IMR-90 (cell line): ENCODE measurements at regions not wholly inside any gene's neighbourhood (a gene's known extent, or its start where the extent isn't known, plus 50 kb on each side); places are given as distances from the start of the nearest gene placed in this dataset.

ENCODE experiments used
- BHLHE40 ChIP-seq: fragments of 150-350 bp; IDR thresholded peaks from 2 replicates; pipeline ENCODE4 v1.6.1; 2016; ENCODE audit warnings: mild to moderate bottlenecking, low read depth, low read length
- CTCF ChIP-seq: conservative IDR thresholded peaks from 2 replicates; pipeline ENCODE4 v1.5.1; 2012; ENCODE audit warnings: mild to moderate bottlenecking, low read depth, low read length, improper control_type of control experiment
- MAZ ChIP-seq: IDR thresholded peaks from 2 replicates; pipeline ENCODE4 v1.6.1; 2012; ENCODE audit warnings: low read depth, mild to moderate bottlenecking, low read length, improper control_type of control experiment, moderate library complexity, borderline replicate concordance
- MXI1 ChIP-seq: IDR thresholded peaks from 2 replicates; pipeline ENCODE4 v1.6.1; 2012; ENCODE audit warnings: low read depth, mild to moderate bottlenecking, low read length, moderate library complexity, borderline replicate concordance
- POLR2A ChIP-seq: IDR thresholded peaks from 2 replicates; pipeline ENCODE4 v1.6.1; 2012; ENCODE audit warnings: mild to moderate bottlenecking, low read depth, low read length
- RAD21 ChIP-seq: IDR thresholded peaks from 2 replicates; pipeline ENCODE4 v1.6.1; 2012; ENCODE audit warnings: low read length, improper control_type of control experiment
- RCOR1 ChIP-seq: IDR thresholded peaks from 2 replicates; pipeline ENCODE4 v1.6.1; 2012; ENCODE audit warnings: mild to moderate bottlenecking, low read length, improper control_type of control experiment; ENCODE audit not compliant: insufficient replicate concordance
- RFX5 ChIP-seq: IDR thresholded peaks from 2 replicates; pipeline ENCODE4 v1.8.0; 2012; ENCODE audit warnings: low read depth, mild to moderate bottlenecking, low read length, moderate library complexity
- USF2 ChIP-seq: fragments of 150-350 bp; IDR thresholded peaks from 2 replicates; pipeline ENCODE4 v1.6.1; 2017; ENCODE audit warnings: mild to moderate bottlenecking, antibody characterized with exemption, low read length, low read depth

GRCh38 chr1:234897754-234898454 is 230.7 kb downstream of the TOMM20 start:
- TF ChIP-seq RCOR1: no peak
- TF ChIP-seq POLR2A: no peak
- TF ChIP-seq RAD21: no peak
- no peak for TF ChIP-seq CTCF
- no peak for TF ChIP-seq MXI1
- TF ChIP-seq USF2: no peak
- TF ChIP-seq RFX5: no peak
- TF ChIP-seq MAZ: no peak
- no peak for TF ChIP-seq BHLHE40
